ENCODE measurements at regions not wholly inside any gene's neighbourhood (a gene's known extent, or its start where the extent isn't known, plus 50 kb on each side); places are given as distances from the start of the nearest gene placed in this dataset.

DNA sequence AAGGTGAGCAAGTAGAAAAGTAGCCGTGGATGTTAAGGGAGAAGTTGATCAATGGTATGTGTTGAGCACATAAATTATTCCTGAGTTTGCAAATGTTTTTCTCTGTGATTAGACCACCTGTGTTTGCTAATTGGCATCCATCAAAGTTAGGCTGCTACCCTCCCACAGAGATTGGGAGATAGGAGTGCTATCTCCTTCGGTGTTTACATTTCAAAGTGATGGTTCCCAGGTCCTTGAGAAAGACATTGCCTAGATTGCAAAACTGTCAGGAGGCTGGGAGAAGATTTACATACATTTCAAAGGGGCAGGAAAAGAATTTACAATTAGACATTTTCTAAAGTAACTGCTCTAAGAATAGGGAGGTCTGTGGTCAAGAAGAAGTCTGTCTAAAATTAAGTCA is 54.3 kb upstream of the CNTNAP4 start:
- TF ChIP-seq, protein P1, sequence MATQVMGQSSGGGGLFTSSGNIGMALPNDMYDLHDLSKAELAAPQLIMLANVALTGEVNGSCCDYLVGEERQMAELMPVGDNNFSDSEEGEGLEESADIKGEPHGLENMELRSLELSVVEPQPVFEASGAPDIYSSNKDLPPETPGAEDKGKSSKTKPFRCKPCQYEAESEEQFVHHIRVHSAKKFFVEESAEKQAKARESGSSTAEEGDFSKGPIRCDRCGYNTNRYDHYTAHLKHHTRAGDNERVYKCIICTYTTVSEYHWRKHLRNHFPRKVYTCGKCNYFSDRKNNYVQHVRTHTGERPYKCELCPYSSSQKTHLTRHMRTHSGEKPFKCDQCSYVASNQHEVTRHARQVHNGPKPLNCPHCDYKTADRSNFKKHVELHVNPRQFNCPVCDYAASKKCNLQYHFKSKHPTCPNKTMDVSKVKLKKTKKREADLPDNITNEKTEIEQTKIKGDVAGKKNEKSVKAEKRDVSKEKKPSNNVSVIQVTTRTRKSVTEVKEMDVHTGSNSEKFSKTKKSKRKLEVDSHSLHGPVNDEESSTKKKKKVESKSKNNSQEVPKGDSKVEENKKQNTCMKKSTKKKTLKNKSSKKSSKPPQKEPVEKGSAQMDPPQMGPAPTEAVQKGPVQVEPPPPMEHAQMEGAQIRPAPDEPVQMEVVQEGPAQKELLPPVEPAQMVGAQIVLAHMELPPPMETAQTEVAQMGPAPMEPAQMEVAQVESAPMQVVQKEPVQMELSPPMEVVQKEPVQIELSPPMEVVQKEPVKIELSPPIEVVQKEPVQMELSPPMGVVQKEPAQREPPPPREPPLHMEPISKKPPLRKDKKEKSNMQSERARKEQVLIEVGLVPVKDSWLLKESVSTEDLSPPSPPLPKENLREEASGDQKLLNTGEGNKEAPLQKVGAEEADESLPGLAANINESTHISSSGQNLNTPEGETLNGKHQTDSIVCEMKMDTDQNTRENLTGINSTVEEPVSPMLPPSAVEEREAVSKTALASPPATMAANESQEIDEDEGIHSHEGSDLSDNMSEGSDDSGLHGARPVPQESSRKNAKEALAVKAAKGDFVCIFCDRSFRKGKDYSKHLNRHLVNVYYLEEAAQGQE (IDR thresholded peaks at IDR 0.05; ENCODE audit: unreplicated experiment): no peak
- no peak for TF ChIP-seq CREB1 (CRISPR knock-in tag; IDR thresholded peaks at IDR 0.05; ENCODE audit: low read depth)
- TF ChIP-seq, protein P2, sequence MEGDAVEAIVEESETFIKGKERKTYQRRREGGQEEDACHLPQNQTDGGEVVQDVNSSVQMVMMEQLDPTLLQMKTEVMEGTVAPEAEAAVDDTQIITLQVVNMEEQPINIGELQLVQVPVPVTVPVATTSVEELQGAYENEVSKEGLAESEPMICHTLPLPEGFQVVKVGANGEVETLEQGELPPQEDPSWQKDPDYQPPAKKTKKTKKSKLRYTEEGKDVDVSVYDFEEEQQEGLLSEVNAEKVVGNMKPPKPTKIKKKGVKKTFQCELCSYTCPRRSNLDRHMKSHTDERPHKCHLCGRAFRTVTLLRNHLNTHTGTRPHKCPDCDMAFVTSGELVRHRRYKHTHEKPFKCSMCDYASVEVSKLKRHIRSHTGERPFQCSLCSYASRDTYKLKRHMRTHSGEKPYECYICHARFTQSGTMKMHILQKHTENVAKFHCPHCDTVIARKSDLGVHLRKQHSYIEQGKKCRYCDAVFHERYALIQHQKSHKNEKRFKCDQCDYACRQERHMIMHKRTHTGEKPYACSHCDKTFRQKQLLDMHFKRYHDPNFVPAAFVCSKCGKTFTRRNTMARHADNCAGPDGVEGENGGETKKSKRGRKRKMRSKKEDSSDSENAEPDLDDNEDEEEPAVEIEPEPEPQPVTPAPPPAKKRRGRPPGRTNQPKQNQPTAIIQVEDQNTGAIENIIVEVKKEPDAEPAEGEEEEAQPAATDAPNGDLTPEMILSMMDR (conservative IDR thresholded peaks at IDR 0.05; ENCODE audit: low read depth in 2 of 2): no peak
- TF ChIP-seq EZH2 (IDR thresholded peaks at IDR 0.05; ENCODE audit: low read depth, unreplicated experiment): no peak
- no peak for TF ChIP-seq POLR2AphosphoS5 (IDR thresholded peaks at IDR 0.05; ENCODE audit: low read depth)

Measured in GM23338 (cell line).